ENCODE measurements at regions not wholly inside any gene's neighbourhood (a gene's known extent, or its start where the extent isn't known, plus 50 kb on each side); places are given as distances from the start of the nearest gene placed in this dataset.

- BruUV-seq (replicated peaks) = no TSS peak
- peaks cover 0 to 3% of the 10 kb centered on the region in 2 experiments; a peak in 1 of 4 replicates for H3K9me3 ChIP-seq (ENCODE audit: control insufficient read depth in 1 of 2, insufficient read depth in 1 of 2, low read depth in 1 of 2, low read length in 2 of 2)
- CTCF ChIA-PET = no interaction called here
- no peak overlapping the region for H3K9ac ChIP-seq (ENCODE audit: low read length)
- POLR2A ChIA-PET = no interaction called here
- intact Hi-C loops (cut with micrococcal nuclease) = no loop called here
- no peaks in the 10 kb centered on the region for H4K20me1 ChIP-seq (ENCODE audit: insufficient read depth)
- DNase-seq (ENCODE audit: low read depth, low spot score) (no peak), ATAC-seq (no peak)
- no peak overlapping the region for H3K4me3 ChIP-seq (replicated peaks in 1 of 2; ENCODE audit: low read depth in 1 of 2, low read length in 2 of 2)
- RAD21 ChIA-PET (ENCODE audit: low non-redundant PET in 1 of 2, low total read pairs in 2 of 2, uncharacterized antibody in 2 of 2, unreplicated experiment in 2 of 2) = no interaction called here
- no peaks in the 10 kb centered on the region for H3K4me1 ChIP-seq (ENCODE audit: control insufficient read depth in 1 of 2, insufficient read depth in 2 of 2, low read length in 2 of 2)
- no peak overlapping the region for H3K27ac ChIP-seq (ENCODE audit: low read depth, low read length)
- no peaks in the 10 kb centered on the region for H3K36me3 ChIP-seq (ENCODE audit: control insufficient read depth in 1 of 2, insufficient read depth in 2 of 2, low read length in 2 of 2)
- H3K9me2 ChIP-seq (ENCODE audit: insufficient read depth) = no peaks in the 10 kb centered on the region
- TF ChIP-seq ELF1 (IDR thresholded peaks at IDR 0.05; ENCODE audit: borderline replicate concordance, low read depth) (no peak), POLR2A (IDR thresholded peaks at IDR 0.05; ENCODE audit: borderline replicate concordance, extremely low read depth, insufficient read depth, insufficient read length) (no peak), RAD21 (IDR thresholded peaks at IDR 0.05; ENCODE audit: low read depth) (no peak), REST (IDR thresholded peaks at IDR 0.05; ENCODE audit: low read depth) (no peak)
- no peak overlapping the region for H2AFZ ChIP-seq (ENCODE audit: low read depth, low read length, poor library complexity, severe bottlenecking)
- H3K27me3 ChIP-seq (ENCODE audit: insufficient read depth, low read length) = no peaks in the 10 kb centered on the region
- no peaks in the 10 kb centered on the region for H3K79me2 ChIP-seq (ENCODE audit: insufficient read depth, low read length)
- H3K4me2 ChIP-seq (ENCODE audit: low read length) = no peak overlapping the region
Observed at GRCh38 chr4:125004676-125005075, 292.1 kb upstream of the ANKRD50 start.

- Histone ChIP-seq H3K4me1 (ENCODE audit: control insufficient read depth in 1 of 2, insufficient read depth in 2 of 2, low read length in 2 of 2) (no peaks in the 10 kb centered on the region), H3K9ac (ENCODE audit: low read length) (no peak overlapping the region), H3K36me3 (ENCODE audit: control insufficient read depth in 1 of 2, insufficient read depth in 2 of 2, low read length in 2 of 2) (no peaks in the 10 kb centered on the region), H3K9me2 (ENCODE audit: insufficient read depth) (no peaks in the 10 kb centered on the region), H4K20me1 (ENCODE audit: insufficient read depth) (no peaks in the 10 kb centered on the region), H3K9me3 (ENCODE audit: control insufficient read depth in 1 of 2, insufficient read depth in 1 of 2, low read depth in 1 of 2, low read length in 2 of 2) (peaks cover 0 to 3% of the 10 kb centered on the region in 2 experiments; a peak in 1 of 4 replicates), H3K4me2 (ENCODE audit: low read length) (no peak overlapping the region), H3K27me3 (ENCODE audit: insufficient read depth, low read length) (no peaks in the 10 kb centered on the region), H3K4me3 (replicated peaks in 1 of 2; ENCODE audit: low read depth in 1 of 2, low read length in 2 of 2) (no peak overlapping the region), H3K79me2 (ENCODE audit: insufficient read depth, low read length) (no peaks in the 10 kb centered on the region), H2AFZ (ENCODE audit: low read depth, low read length, poor library complexity, severe bottlenecking) (no peak overlapping the region), H3K27ac (ENCODE audit: low read depth, low read length) (no peak overlapping the region)
- ChIA-PET RAD21 (ENCODE audit: low non-redundant PET in 1 of 2, low total read pairs in 2 of 2, uncharacterized antibody in 2 of 2, unreplicated experiment in 2 of 2) (no interaction called here), CTCF (no interaction called here), POLR2A (no interaction called here)
- TF ChIP-seq ELF1 (IDR thresholded peaks at IDR 0.05; ENCODE audit: borderline replicate concordance, low read depth) (no peak), SIN3A (IDR thresholded peaks at IDR 0.05; ENCODE audit: low read depth) (no peak), SP1 (IDR thresholded peaks at IDR 0.05; ENCODE audit: low read depth) (no peak), REST (IDR thresholded peaks at IDR 0.05; ENCODE audit: low read depth) (no peak), POLR2A (IDR thresholded peaks at IDR 0.05; ENCODE audit: borderline replicate concordance, extremely low read depth, insufficient read depth, insufficient read length) (no peak), ZNF274 (IDR thresholded peaks at IDR 0.05; ENCODE audit: low read depth, low read length) (no peak), YY1 (IDR thresholded peaks at IDR 0.05; ENCODE audit: extremely low read depth, insufficient replicate concordance, low read depth, low read length) (no peak), ZFX (IDR thresholded peaks at IDR 0.05) (no peak), MAX (IDR thresholded peaks at IDR 0.05) (no peak), ATF3 (IDR thresholded peaks at IDR 0.05) (no peak), EZH2 (IDR thresholded peaks at IDR 0.05) (no peak)
- ATAC-seq (no peak), DNase-seq (ENCODE audit: low read depth, low spot score) (no peak)
- intact Hi-C loops (cut with micrococcal nuclease) = no loop called here
- no TSS peak for BruUV-seq (replicated peaks)
Observed at GRCh38 chr4:125003840-125004239, 291.3 kb upstream of the ANKRD50 start.

Data from HCT116 (cell line).